Keratinocyte (primary cell): ENCODE measurements at regions not wholly inside any gene's neighbourhood (a gene's known extent, or its start where the extent isn't known, plus 50 kb on each side); places are given as distances from the start of the nearest gene placed in this dataset.

Experiments
- CTCF ChIP-seq, 3 experiments: IDR thresholded peaks in 1 of 3; conservative IDR thresholded peaks in 1 of 3; optimal IDR thresholded peaks in 1 of 3; 2 replicates in 2 of 3; 3 replicates in 1 of 3; pipeline versions ENCODE3 to v1.5.1; 2011; ENCODE audit warnings: low read length in 3 of 3, mild to moderate bottlenecking in 3 of 3, moderate library complexity in 2 of 3, control low read depth in 1 of 3, inconsistent platforms in 1 of 3; ENCODE audit not compliant: insufficient read depth in 2 of 3; ENCODE audit errors: extremely low read depth in 1 of 3
- EZH2 ChIP-seq: IDR thresholded peaks from one replicate; pipeline ENCODE4 v1.6.1; 2012; ENCODE audit warnings: inconsistent platforms, mild to moderate bottlenecking, low read length, moderate library complexity

GRCh38 chr22:44557064-44557748, 59.2 kb upstream of the RTL6 start:
- TF ChIP-seq CTCF (optimal IDR thresholded peaks at IDR 0.05 in 1 of 3, IDR thresholded peaks at IDR 0.05 in 1 of 3, conservative IDR thresholded peaks at IDR 0.05 in 1 of 3; ENCODE audit: extremely low read depth in 1 of 3, insufficient read depth in 2 of 3, low read length in 3 of 3) (no peak), EZH2 (no peak)
